Raji (cell line): ENCODE measurements at regions not wholly inside any gene's neighbourhood (a gene's known extent, or its start where the extent isn't known, plus 50 kb on each side); places are given as distances from the start of the nearest gene placed in this dataset.

Experiments
- POLR2A ChIP-seq: IDR thresholded peaks from 2 replicates; pipeline ENCODE4 v1.6.1; 2011; ENCODE audit warnings: low read depth, low read length, control low read depth; ENCODE audit not compliant: insufficient read depth

DNA sequence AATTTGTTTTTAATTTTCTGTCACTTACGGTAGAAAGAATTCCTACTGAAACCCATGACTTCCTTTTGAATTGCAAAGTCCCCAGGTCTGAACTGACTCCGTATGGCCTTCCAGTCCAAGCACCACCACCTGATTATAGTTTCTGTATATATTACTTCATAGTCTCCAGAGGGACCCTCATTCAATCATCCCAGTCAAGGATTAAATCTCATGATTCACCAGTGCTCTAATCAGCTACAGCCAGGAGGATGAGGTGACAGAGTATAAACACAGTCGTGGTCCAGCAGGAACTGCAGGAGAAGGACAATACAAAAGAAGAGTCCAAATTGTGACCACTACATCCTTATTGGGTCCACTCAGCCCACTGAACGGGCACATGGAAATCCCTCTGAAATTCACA is 418.9 kb upstream of the C16orf82 start:
- TF ChIP-seq POLR2A, result no peak

DNA sequence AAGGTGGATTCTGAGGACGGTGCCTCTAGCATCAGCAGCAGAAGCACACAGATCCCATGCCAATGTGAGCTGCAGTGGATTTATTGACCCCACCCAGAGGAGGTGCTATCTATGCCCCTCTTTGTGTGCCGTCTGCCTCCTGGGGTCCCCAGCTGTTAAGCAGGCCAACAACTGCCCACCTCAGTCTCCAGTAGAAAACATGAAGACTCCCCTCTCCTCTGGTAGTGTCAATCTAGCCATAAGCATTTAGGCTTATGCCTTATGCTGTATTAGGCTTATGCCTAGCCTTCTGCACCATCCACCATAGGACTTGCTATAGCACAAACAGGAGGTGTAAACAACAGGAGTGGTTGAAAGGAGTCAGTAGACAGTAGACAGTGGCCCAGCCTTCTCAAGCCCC is 417.9 kb upstream of the C16orf82 start:
- no peak for TF ChIP-seq POLR2A

DNA sequence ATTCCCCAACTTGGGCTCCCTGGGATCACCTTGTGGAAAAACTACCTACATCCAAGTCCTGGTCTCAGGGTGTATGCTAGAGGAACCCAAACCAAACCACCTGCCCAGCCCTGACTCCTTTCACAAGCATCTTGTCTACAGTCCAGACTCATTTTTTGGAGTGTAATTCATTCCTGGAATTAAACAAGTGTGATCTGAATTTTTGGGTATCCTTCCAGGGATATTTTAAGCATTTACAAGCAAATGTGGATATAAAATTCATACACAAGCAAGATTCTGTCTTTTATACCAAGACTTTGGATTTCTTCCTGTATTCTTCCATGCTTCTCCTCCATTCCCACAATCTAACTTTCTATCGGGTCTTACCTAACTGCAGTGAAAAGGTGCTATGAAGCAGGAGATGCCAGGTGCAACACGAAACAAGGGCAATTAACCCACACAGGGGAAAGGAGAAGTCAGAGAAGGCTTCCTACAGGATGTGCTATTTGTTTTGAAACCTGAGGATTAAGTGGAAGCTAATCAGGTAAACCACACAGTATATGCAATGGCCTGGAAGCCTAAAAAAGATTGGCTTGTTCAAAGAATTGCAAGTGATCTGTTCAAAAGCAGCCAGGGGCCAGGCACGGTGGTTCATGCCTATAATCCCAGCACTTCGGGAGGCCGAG is 417.2 kb upstream of the C16orf82 start:
- no peak for TF ChIP-seq POLR2A

DNA sequence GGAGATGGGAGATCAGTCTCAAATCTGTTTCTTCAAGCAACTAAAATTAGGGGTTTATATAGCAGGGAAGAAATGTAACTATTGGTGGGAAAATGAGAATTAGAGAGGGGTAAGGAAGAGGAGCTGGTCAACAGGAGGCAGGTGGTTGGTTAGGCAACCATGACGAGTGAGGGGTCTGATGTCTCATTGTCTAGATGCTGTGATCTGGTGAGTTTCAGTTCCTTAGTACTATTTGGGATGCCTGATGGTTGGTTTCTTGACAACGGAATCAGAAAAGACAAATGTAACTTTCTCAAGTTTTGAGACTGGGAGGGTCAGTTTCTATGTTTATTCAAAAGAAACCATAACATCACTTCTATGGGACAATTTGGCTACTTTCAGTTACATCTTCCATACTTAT is 415.3 kb upstream of the C16orf82 start:
- TF ChIP-seq POLR2A, result no peak

DNA sequence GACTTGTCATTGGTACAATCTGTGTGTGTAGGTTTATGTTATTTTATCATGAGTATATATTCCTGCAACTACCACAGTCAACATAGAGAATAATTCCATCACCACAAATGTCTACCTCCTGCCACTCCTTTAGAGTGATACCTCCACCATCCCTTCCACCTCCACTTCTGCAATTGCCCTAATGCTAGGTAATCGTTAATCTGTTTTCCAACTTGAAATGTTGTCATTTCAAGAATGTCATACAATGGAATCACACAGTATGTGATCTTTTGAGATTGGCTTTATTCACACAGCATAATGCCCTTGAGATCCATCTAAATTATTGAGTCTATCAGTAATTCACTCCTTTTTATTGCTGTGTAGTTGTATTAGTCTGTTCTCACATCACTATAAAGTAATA is 414.8 kb upstream of the C16orf82 start:
- TF ChIP-seq POLR2A, result no peak

DNA sequence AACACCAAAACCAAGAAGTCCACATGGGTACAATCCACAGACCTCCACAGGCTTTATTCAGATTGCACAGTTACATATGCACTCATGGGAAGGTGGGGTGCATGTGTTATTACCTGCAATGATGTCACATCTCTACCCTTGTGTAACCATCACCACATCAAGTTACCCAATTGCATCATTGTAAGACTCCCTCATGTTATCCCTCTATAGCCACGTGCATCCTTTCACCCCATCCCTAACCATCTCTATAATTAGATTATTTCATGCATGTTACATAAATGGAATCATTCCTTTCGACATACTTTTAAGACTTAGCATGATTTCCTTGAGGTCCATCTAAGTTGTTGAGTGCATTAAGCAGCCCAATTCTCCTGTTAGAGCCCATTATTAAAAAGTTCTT is 408.2 kb upstream of the C16orf82 start:
- no peak for TF ChIP-seq POLR2A

DNA sequence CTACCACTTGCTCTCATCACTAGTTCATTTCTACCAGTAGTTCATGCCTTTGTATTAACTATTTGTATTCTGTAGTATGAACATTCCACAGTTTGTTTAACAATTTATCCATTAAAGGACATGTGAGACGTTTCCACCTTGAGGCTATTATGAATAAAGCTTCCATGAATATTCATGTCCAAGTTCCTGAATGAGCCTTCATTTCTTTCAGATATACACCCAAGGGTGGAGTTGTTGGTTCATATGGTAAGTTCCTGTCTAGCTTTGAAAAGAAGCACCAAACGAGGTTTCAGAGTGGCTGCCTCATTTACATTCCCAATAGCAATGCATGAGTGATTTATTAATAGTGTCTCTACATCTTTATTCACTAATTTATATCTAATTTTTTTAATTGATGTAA is 407.8 kb upstream of the C16orf82 start:
- no peak for TF ChIP-seq POLR2A

DNA sequence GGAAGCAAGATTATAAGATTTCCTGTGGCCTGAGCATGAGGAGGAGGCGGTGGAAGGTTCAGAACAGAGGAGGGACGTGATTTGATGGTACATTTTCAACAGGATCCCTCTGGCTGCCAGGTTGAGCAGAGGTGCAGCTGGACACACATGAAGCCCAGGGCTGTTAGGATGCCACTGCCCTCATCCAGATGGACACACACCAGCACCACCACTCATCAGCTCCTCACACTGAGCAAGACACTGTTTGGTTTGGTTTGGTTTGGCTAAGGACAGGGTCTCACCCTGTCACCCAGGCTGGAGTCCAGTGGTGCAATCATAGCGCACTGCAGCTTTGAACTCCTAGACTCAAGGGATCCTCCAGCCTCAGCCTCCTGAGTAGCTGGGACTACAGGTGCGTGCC is 402.6 kb upstream of the C16orf82 start:
- TF ChIP-seq POLR2A, result no peak

DNA sequence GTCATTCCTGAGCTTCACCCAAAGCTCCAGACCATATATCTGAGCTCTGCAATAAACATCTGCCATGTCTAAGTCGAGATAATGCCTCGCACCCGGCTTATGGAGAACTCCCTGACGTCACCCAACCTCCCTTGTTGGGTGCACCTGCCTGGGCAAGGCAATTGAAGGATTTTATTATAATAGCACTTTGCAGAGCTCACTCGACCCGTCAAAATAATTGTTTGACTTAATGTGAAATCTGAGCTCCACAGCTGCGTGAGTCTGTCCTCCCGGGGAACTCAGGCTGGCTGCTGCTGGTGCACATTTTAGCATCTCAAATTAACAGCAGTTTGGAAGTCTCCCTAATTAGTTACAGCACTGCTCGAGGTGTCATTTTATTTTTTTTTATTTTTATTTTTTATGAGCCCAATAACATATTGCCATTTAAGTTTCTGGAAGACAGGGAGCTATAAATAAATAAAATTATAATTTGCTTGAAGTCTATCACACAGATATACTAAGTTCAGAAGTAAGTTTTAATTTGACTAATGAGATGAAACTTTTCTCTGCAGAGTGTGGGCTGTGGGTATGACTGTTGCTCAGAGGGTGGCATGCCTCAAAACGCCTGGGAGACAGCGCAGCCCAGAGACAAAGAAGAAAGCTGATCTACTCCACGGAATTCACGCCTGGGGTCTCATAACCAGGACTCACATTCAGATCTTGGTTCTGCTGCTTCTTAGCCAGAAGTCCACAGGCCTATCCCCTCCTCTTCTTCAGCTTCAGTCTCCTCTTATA is 401.4 kb upstream of the C16orf82 start:
- TF ChIP-seq POLR2A, result no peak

DNA sequence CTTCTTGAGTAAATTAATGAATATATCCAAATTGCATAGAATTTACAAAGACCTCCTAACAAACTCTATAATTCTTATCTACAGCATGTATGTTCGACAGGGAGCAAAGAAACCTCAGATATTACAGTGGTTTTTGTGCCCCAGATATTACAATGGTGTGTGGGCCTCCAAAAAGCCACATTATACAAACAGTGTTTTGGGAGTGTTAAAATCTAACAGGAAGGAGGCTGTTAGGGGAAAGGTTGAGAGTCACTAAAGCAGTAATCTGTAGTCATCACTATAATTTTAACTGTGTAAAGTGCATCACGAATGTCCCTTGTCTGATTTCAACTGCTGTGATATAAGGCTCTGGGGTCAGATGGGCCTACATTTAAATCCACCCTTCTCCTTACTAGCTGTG is 400.2 kb upstream of the C16orf82 start:
- no peak for TF ChIP-seq POLR2A

DNA sequence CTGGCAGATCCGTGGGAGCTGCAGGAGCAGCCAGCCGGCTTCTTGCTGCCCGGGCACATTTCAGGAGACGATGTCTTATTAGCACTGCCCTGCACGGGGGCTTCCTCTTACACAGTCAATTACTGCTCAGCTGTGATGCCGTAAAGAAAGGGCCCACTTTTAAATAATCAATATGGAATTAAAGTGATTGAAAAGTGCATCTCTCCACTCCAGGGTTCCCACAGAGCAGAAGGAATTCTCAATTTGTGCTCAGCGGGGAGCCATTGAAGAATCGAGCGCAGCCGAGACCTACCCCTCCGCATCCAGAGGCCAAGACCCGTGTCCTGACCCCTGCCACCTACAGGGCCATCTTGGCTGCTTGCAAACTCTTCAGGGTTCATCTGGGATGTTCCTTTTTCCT is 399.4 kb upstream of the C16orf82 start:
- no peak for TF ChIP-seq POLR2A

DNA sequence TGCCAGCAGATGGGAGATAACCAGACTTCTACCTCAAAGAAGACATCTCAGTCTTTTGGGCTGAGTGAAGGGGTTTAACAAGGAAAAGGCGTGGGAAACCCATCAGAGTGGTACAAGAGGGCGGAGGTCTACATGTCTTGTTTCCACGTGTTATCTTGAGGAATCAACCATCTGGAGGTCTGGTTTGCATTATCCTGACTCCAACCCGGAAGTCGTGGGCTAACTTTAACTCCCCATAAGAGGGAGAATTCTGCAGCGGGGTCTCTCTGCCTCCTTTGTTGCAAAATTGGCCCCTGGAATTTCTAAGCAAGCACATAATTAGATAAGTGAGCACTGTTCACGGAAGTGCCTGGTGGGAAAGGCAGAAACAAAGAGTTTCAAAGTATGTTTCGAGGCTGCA is 398.7 kb upstream of the C16orf82 start:
- no peak for TF ChIP-seq POLR2A

DNA sequence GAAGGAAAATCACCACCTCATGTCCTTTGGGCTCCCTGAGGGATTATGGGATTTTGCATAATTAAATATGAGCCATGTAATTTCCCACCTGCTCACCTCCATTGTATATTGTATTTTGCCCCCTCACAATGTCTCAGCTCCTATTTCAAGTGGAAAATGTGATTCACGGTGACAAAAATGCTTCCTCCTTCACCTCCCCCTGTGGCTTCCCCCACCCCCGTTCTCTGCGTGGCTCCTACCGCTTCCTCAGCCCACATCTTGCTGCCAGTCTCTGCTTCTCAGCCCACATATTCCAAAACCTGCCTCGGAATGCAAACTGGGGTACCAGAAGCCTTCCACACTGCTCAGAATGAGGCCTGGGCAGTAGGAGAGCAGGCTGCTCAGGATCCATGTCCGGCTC is 394.5 kb upstream of the C16orf82 start:
- no peak for TF ChIP-seq POLR2A

DNA sequence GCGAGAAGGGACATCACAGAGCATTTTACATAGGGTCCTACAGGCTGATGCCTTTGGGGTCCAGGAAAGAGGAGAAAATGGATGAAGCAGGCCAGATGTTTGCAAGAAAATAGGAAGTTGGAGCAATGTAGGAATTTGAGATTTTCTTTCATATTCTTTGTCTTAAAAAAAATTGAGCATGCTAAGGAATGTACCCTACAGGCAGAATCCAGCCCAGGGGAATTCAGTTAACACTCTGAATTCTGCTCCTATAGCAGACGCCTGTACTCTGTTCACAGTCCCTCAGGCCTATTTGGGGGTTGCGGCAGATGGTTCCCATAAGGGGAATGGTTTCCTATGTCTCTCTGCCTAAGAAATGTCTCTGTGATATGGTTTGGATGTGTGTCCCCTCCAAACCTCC is 393.7 kb upstream of the C16orf82 start:
- TF ChIP-seq POLR2A, result no peak

DNA sequence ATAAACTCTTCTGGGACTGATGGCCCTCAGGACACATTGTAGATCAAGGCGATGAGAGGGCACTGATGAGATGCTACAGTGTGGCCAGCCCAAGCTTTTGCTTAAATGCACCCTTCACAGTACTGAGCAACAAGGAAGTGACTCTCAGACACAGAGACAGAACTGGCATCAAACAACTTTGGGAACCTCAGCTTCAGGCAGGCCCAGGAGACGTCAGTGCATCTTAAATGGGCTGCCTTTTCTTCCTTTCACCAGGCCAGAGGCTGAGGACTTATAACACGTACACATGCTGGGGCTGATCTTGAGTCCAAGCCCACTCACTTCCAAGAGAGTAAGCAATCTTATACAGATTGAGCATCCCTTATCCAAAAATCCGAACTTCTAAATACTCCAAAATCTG is 386.1 kb upstream of the C16orf82 start:
- TF ChIP-seq POLR2A, result no peak

DNA sequence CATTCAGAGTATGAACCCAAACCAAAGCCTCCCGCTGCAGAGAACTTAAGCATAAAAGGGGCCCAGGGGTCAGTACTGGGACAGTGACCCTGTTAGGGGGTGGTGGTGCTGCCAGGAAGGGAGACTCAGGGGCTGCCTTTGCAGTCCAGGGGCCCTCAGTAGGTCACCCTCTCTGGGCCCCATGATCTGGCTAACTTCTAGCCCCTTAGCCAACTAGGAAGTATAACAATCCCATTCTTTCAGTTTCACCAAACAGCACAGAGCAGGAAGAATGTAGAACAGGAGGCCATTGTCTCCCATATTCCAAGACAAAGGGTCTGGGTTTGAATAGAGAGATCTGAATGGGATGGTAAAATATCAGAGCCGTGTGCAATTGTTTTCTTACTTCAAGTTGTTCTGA is 378.6 kb upstream of the C16orf82 start:
- TF ChIP-seq POLR2A, result no peak

DNA sequence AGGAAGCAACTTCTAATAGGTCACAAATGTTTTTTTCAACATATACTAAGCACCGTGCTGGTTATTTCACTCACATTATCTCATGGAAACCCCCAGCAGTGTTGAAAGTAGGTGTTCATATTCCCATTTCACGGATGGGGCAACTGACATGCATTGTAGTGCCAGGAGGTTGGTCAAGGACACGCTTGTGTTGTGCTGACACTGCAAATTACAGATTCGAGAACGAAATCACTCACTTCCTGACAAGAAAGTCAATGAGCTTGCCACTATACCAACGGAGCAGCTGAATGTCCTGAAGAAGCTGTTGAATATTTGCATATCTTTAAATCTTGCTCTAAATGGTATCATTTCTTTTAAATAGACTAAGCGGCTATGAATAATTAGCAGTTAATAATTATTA is 378.0 kb upstream of the C16orf82 start:
- no peak for TF ChIP-seq POLR2A

DNA sequence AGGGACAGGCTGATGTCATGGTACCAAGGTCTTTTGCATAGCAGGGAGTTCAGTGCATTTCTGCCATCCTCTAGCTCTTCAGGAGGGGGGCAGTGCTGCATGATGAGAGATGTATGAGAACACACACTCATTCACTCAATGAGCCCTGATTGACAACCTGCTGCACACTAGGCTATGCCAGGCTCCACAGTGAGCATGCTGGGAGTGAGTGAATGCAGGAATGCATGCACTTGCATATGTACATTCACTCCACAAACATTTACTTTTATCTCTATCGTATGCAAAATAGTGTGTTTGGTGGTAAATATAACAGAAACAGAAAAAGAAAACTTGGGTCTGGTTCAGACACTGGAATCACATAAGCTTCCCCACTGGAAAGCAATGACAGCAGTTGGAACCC is 374.1 kb upstream of the C16orf82 start:
- TF ChIP-seq POLR2A, result no peak

DNA sequence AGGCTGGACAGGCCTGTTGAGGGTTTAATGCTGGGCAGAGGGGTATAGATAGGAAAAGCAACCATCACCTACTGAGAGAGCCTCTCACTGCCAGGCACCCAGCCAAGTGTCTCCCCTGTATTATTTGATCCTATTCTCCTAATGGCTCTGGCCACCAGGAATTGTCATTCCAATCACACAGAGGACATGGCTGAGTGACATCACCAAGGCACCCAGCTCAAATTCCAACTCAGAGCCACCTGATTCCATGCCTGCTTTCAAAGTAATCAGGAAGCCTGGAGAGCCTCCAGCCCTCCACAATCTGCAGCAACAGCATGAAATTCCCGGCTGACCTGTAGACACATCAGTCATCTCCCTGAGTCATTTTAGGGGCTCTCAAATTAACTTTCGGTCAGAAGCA is 368.9 kb upstream of the C16orf82 start:
- no peak for TF ChIP-seq POLR2A
